Epithelial cell of esophagus (primary cell): ENCODE measurements at regions not wholly inside any gene's neighbourhood (a gene's known extent, or its start where the extent isn't known, plus 50 kb on each side); places are given as distances from the start of the nearest gene placed in this dataset.

Experiments
- DNase-seq: peaks from one replicate; pipeline ENCODE4 v3.0.0; 2010; ENCODE audit warnings: low read depth
- H3K4me3 ChIP-seq: 2 replicates; pipeline ENCODE4 v1.5.1; 2011; ENCODE audit warnings: mild to moderate bottlenecking, low read length, control low read depth
- CTCF ChIP-seq: IDR thresholded peaks from 2 replicates; pipeline ENCODE4 v1.5.1; 2011; ENCODE audit warnings: low read depth, mild to moderate bottlenecking, low read length, control low read depth, inconsistent platforms; ENCODE audit not compliant: insufficient read depth; ENCODE audit errors: missing control alignments

- H3K4me3 ChIP-seq, result no peak overlapping the region
- no peak for TF ChIP-seq CTCF
- DNase-seq, result no peak
Observed at GRCh38 chr13:40470660-40471059, 195.8 kb downstream of the FOXO1 start.

- no peak overlapping the region for H3K4me3 ChIP-seq
- no peak for TF ChIP-seq CTCF
- no peak for DNase-seq
Observed at GRCh38 chr13:40471076-40471475, 195.4 kb downstream of the FOXO1 start.

GRCh38 chr13:40471911-40472310 lies 194.5 kb downstream of the FOXO1 start:
- H3K4me3 ChIP-seq, result no peak overlapping the region
- no peak for TF ChIP-seq CTCF
- no peak for DNase-seq

- TF ChIP-seq CTCF, result no peak
- DNase-seq, result no peak
- no peak overlapping the region for H3K4me3 ChIP-seq
Observed at GRCh38 chr13:40472427-40473220, 193.8 kb downstream of the FOXO1 start.

GRCh38 chr13:40475617-40476016 lies 190.8 kb downstream of the FOXO1 start:
- H3K4me3 ChIP-seq, result no peak overlapping the region
- TF ChIP-seq CTCF, result no peak
- no peak for DNase-seq

GRCh38 chr13:40476175-40476958 lies 190.1 kb downstream of the FOXO1 start:
- no peak for TF ChIP-seq CTCF
- DNase-seq, result no peak
- no peak overlapping the region for H3K4me3 ChIP-seq
